Naive thymus-derived CD4-positive, alpha-beta T cell (primary cell): ENCODE measurements at regions not wholly inside any gene's neighbourhood (a gene's known extent, or its start where the extent isn't known, plus 50 kb on each side); places are given as distances from the start of the nearest gene placed in this dataset.

Experiments
- ATAC-seq: fragments of 150-1000 bp; cut with Tn5 transposase; 2 replicates; pipeline ENCODE4 v1.10.0; 2021; ENCODE audit warnings: mild to moderate bottlenecking, moderate library complexity
- CTCF ChIA-PET: fragments of 350-600 bp; sonication (Branson Sonifier 250); formaldehyde crosslinking; loops from one replicate; lab custom pipeline; 2021; ENCODE audit warnings: antibody characterized with exemption; lab: Charles Lee
- POLR2A ChIA-PET: fragments of 350-600 bp; sonication (Branson Sonifier 250); formaldehyde crosslinking; loops from one replicate; lab custom pipeline; 2021; ENCODE audit warnings: antibody characterized with exemption, inconsistent platforms; lab: Charles Lee
- DNase-seq, 9 donors: peaks; one replicate each; pipeline versions ENCODE4 v3.0.0 to v3.0.0-alpha.2; 2020 to 2022; ENCODE audit warnings: mixed read lengths in 1 of 9
- H3K27ac ChIP-seq: one replicate; pipeline ENCODE4 v1.7.0; 2013; ENCODE audit warnings: mild to moderate bottlenecking, low read depth, low read length, moderate library complexity
- H3K27me3 ChIP-seq, 2 donors: one replicate each; pipeline ENCODE4 v1.7.0; 2013; ENCODE audit warnings: low read length in 2 of 2, mild to moderate bottlenecking in 2 of 2, moderate library complexity in 2 of 2; ENCODE audit not compliant: control insufficient read depth in 2 of 2, insufficient read depth in 2 of 2
- H3K36me3 ChIP-seq, 3 experiments: 1 replicate in 2 of 3; 2 replicates in 1 of 3; pipeline ENCODE4 v1.7.0; 2013; ENCODE audit warnings: low read length in 3 of 3, mild to moderate bottlenecking in 3 of 3, moderate library complexity in 1 of 3; ENCODE audit not compliant: insufficient read depth in 3 of 3, control insufficient read depth in 2 of 3
- H3K4me1 ChIP-seq, 2 donors: one replicate each; pipeline ENCODE4 v1.7.0; 2013; ENCODE audit warnings: low read length in 2 of 2, mild to moderate bottlenecking in 2 of 2, moderate library complexity in 1 of 2; ENCODE audit not compliant: control insufficient read depth in 2 of 2, insufficient read depth in 2 of 2
- H3K4me3 ChIP-seq: 2 replicates; pipeline ENCODE4 v1.7.0; 2013; ENCODE audit warnings: mild to moderate bottlenecking, low read length
- H3K9me3 ChIP-seq, 3 experiments: 1 replicate in 2 of 3; 2 replicates in 1 of 3; pipeline ENCODE4 v1.7.0; 2013; ENCODE audit warnings: low read length in 3 of 3; ENCODE audit not compliant: control insufficient read depth in 2 of 3
- H3K27ac Mint-ChIP-seq, 9 donors: one replicate each; pipeline ENCODE4 v1.8.0; 2020 to 2022; ENCODE audit warnings: mixed read lengths in 9 of 9, mild to moderate bottlenecking in 8 of 9, moderate library complexity in 5 of 9, inconsistent platforms in 2 of 9
- H3K27me3 Mint-ChIP-seq, 5 donors: one replicate each; pipeline ENCODE4 v1.8.0; 2021 to 2022; ENCODE audit warnings: mixed read lengths in 5 of 5, mild to moderate bottlenecking in 1 of 5
- H3K36me3 Mint-ChIP-seq, 5 donors: one replicate each; pipeline ENCODE4 v1.8.0; 2020 to 2022; ENCODE audit warnings: mixed read lengths in 5 of 5, mild to moderate bottlenecking in 3 of 5, inconsistent platforms in 1 of 5
- H3K4me1 Mint-ChIP-seq, 7 donors: one replicate each; pipeline ENCODE4 v1.8.0; 2020 to 2022; ENCODE audit warnings: mixed read lengths in 7 of 7, mild to moderate bottlenecking in 3 of 7, inconsistent platforms in 1 of 7
- H3K4me3 Mint-ChIP-seq, 10 donors: one replicate each; pipeline ENCODE4 v1.8.0; 2020 to 2022; ENCODE audit warnings: mild to moderate bottlenecking in 10 of 10, mixed read lengths in 10 of 10, moderate library complexity in 6 of 10, inconsistent platforms in 2 of 10
- H3K9me3 Mint-ChIP-seq, 11 donors: one replicate each; pipeline ENCODE4 v1.8.0; 2020 to 2022; ENCODE audit warnings: mixed read lengths in 11 of 11, mild to moderate bottlenecking in 4 of 11, inconsistent platforms in 1 of 11, moderate library complexity in 1 of 11
- intact Hi-C, 2 donors: fragments of 100-400 bp; cut with micrococcal nuclease; formaldehyde crosslinking; loops; one replicate each; pipeline ENCODE4 v1.15.1; 2023

DNA sequence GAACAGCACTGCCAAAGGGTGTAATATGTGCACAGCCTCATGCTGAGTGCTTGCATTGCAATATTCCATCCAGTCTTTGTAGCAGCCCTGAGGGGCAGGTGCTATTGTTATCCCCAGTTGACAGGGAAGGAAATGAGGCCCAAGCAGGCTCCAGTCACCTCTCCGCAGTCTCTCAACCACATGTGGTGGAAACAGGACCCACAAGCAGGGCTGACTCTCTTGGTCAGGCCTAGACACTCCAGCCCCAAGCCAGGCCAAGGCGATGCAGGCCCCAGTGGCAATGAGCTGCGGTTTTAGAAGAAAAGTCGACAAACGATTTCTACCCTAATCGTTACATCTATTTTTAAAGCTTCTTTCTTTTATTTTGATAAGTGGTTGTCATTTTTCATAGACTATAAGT, 52.6 kb upstream of the GADD45A start:
- ChIA-PET CTCF (no interaction called here), POLR2A (no interaction called here)
- intact Hi-C loops, result no loop called here
- Mint-ChIP-seq H3K4me3 (no peak overlapping the region), H3K4me1 (peaks cover 7 to 19% (median 16%) of the 10 kb centered on the region in 7 donors), H3K36me3 (no peaks in the 10 kb centered on the region), H3K27ac (no peak overlapping the region), H3K27me3 (peaks cover 0 to 10% (median 4%) of the 10 kb centered on the region in 5 donors), H3K9me3 (peaks cover 0 to 2% (median 0%) of the 10 kb centered on the region in 11 donors)
- Histone ChIP-seq H3K4me3 (no peak overlapping the region), H3K4me1 (peaks cover 0 to 4% of the 10 kb centered on the region in 2 donors), H3K36me3 (no peaks in the 10 kb centered on the region), H3K27ac (no peak overlapping the region), H3K27me3 (no peaks in the 10 kb centered on the region), H3K9me3 (no peaks in the 10 kb centered on the region)
- ATAC-seq (no peak), DNase-seq (no peak)

DNA sequence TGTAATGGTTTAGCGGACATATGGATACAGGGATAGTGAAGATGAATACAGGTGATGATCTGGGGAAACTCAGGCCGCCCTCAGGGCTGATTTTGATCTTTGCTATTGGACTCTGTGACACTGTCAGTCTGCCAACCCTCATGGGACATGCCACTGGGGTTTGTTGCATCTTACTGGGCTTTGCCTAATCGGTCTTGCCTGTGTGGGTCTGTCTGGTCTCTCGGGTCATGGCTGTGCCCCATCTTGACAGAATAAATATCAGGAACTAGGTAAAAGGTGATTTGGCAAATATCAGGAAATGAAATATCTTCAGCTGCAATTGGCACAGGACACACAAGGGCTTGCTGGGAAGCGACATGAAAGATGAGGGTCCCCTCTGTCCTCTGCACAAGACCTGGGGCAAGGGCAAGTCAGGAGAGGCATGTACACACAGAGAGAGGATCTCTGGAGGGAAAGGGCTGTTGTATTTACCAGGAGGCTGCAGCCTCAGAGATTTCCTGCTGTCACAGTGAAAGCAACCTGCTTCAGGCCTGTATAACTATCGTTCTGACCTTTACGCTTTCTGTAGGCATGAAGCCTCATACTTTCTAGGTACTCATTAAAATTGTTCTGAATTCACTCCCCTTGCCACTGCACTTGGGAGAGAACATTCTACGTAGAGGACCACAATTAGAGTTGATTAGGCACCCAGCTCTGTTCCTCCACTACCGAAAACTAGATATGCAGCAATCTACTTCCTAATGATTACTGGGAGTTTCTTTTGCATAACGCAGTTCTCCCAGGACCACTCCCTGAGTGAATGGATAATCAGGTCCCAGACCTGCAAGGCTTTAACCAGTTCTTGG, 52.0 kb upstream of the GADD45A start:
- H3K4me1 Mint-ChIP-seq, result peaks cover 7 to 19% (median 16%) of the 10 kb centered on the region in 7 donors
- ChIA-PET CTCF (interaction anchor here (0.9 kb wide), 1 partner anchor 128 kb away, joined by 3 read pairs; no protein-coding TSS in a partner anchor), POLR2A (no interaction called here)
- H3K4me3 ChIP-seq, result no peak overlapping the region
- H3K27me3 ChIP-seq, result no peaks in the 10 kb centered on the region
- H3K36me3 ChIP-seq, result no peaks in the 10 kb centered on the region
- DNase-seq, result no peak
- peaks cover 0 to 10% (median 6%) of the 10 kb centered on the region in 5 donors for H3K27me3 Mint-ChIP-seq
- no peak for ATAC-seq
- H3K27ac Mint-ChIP-seq, result no peak overlapping the region
- intact Hi-C loops, result no loop called here
- H3K4me1 ChIP-seq, result peaks cover 0 to 4% of the 10 kb centered on the region in 2 donors
- H3K4me3 Mint-ChIP-seq, result no peak overlapping the region
- no peaks in the 10 kb centered on the region for H3K36me3 Mint-ChIP-seq
- H3K9me3 Mint-ChIP-seq, result no peaks in the 10 kb centered on the region
- H3K27ac ChIP-seq, result no peak overlapping the region
- no peaks in the 10 kb centered on the region for H3K9me3 ChIP-seq

- H3K36me3 Mint-ChIP-seq, result no peaks in the 10 kb centered on the region
- Histone ChIP-seq H3K4me1 (peaks cover 0 to 4% of the 10 kb centered on the region in 2 donors), H3K4me3 (no peak overlapping the region), H3K36me3 (no peaks in the 10 kb centered on the region), H3K9me3 (no peaks in the 10 kb centered on the region), H3K27me3 (no peaks in the 10 kb centered on the region), H3K27ac (no peak overlapping the region)
- no peaks in the 10 kb centered on the region for H3K9me3 Mint-ChIP-seq
- ATAC-seq (no peak), DNase-seq (no peak)
- peaks cover 0 to 10% (median 5%) of the 10 kb centered on the region in 5 donors for H3K27me3 Mint-ChIP-seq
- ChIA-PET CTCF (no interaction called here), POLR2A (no interaction called here)
- H3K27ac Mint-ChIP-seq, result no peak overlapping the region
- peaks cover 7 to 19% (median 16%) of the 10 kb centered on the region in 7 donors for H3K4me1 Mint-ChIP-seq
- intact Hi-C loops, result no loop called here
- no peak overlapping the region for H3K4me3 Mint-ChIP-seq
Observed at GRCh38 chr1:67634396-67634935, 50.5 kb upstream of the GADD45A start.

DNA sequence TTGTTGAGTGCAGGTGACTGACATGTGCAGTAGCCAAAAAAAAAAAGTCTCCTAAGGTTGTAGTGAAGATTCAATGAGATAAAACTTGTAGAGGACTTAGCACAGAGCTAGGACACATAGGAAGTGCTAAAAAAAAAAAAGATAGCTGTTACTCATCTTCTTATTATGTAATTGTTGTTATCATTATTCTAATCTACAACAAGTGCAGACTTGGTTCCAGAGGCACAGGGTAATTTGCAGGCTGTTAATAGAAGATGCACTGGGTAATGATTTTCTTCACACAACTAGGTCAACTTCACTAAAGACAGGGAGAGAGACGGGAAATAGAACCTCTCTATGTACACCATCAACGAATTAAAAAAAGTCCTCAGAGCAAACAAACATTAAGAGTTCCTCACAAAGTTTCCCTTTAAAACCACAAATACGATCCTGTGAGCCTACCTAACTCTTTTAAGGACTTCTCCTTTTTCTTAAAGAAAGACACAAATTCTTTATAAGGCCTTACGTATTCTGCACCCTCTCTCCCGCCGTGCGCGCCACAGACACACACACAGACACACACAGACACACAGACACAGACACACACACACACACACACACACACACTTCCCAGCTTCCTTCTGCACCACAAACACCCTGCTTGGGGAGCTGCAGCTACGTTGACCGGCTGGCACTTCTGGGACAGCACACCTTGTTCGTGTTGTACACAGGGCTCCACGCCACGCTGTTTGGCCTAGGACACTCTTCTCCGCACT, 49.8 kb upstream of the GADD45A start:
- no peaks in the 10 kb centered on the region for H3K36me3 ChIP-seq
- ATAC-seq (peak; percentile 42), DNase-seq (no peak)
- H3K4me3 ChIP-seq, result no peak overlapping the region
- no peak overlapping the region for H3K27ac ChIP-seq
- Mint-ChIP-seq H3K4me3 (peak overlapping the region in 1 of 10 donors; percentile 32), H3K36me3 (no peaks in the 10 kb centered on the region), H3K9me3 (no peaks in the 10 kb centered on the region), H3K27ac (peak overlapping the region in 2 of 9 donors; percentile 7 to 14), H3K27me3 (peaks cover 0 to 10% (median 5%) of the 10 kb centered on the region in 5 donors), H3K4me1 (peaks cover 7 to 19% (median 16%) of the 10 kb centered on the region in 7 donors)
- H3K9me3 ChIP-seq, result no peaks in the 10 kb centered on the region
- ChIA-PET POLR2A (no interaction called here), CTCF (no interaction called here)
- intact Hi-C loops, result no loop called here
- H3K4me1 ChIP-seq, result peaks cover 0 to 4% of the 10 kb centered on the region in 2 donors
- no peaks in the 10 kb centered on the region for H3K27me3 ChIP-seq
